ENCODE measurements at regions not wholly inside any gene's neighbourhood (a gene's known extent, or its start where the extent isn't known, plus 50 kb on each side); places are given as distances from the start of the nearest gene placed in this dataset.

- DNase-seq (ENCODE audit: low read depth) = no peak
- TF ChIP-seq CTCF (IDR thresholded peaks at IDR 0.05; ENCODE audit: low read length, missing control alignments) = no peak
- no peak overlapping the region for H3K4me3 ChIP-seq (replicated peaks; ENCODE audit: low read depth, low read length)
These were observed 93.9 kb upstream of the KCNA3 start for GRCh38 chr1:110768605-110769004.

- TF ChIP-seq CTCF (IDR thresholded peaks at IDR 0.05; ENCODE audit: low read length, missing control alignments) = no peak
- no peak overlapping the region for H3K4me3 ChIP-seq (replicated peaks; ENCODE audit: low read depth, low read length)
- no peak for DNase-seq (ENCODE audit: low read depth)
These were observed 91.6 kb upstream of the KCNA3 start for GRCh38 chr1:110766336-110766647.

GRCh38 chr1:110765640-110766335, 91.0 kb upstream of the KCNA3 start:
- no peak overlapping the region for H3K4me3 ChIP-seq (replicated peaks; ENCODE audit: low read depth, low read length)
- DNase-seq (ENCODE audit: low read depth) = peak; percentile 72
- peak; percentile 86 for TF ChIP-seq CTCF (IDR thresholded peaks at IDR 0.05; ENCODE audit: low read length, missing control alignments)

GRCh38 chr1:110763149-110763548, 88.4 kb upstream of the KCNA3 start:
- no peak overlapping the region for H3K4me3 ChIP-seq (replicated peaks; ENCODE audit: low read depth, low read length)
- TF ChIP-seq CTCF (IDR thresholded peaks at IDR 0.05; ENCODE audit: low read length, missing control alignments) = no peak

GRCh38 chr1:110760321-110760720, 85.6 kb upstream of the KCNA3 start:
- DNase-seq (ENCODE audit: low read depth) = no peak
- H3K4me3 ChIP-seq (replicated peaks; ENCODE audit: low read depth, low read length) = no peak overlapping the region
- no peak for TF ChIP-seq CTCF (IDR thresholded peaks at IDR 0.05; ENCODE audit: low read length, missing control alignments)

More at GRCh38 chr1:110763149-110763548, 88.4 kb upstream of the KCNA3 start:
- DNase-seq (ENCODE audit: low read depth) = no peak

GRCh38 chr1:110756506-110756905, 81.8 kb upstream of the KCNA3 start:
- H3K4me3 ChIP-seq (replicated peaks; ENCODE audit: low read depth, low read length) = no peak overlapping the region
- no peak for TF ChIP-seq CTCF (IDR thresholded peaks at IDR 0.05; ENCODE audit: low read length, missing control alignments)
- no peak for DNase-seq (ENCODE audit: low read depth)

Data from fibroblast of pulmonary artery (primary cell).